Activated B cell treated with CpG ODN at 0.5 μM for 24 hours (primary cell): ENCODE measurements at regions not wholly inside any gene's neighbourhood (a gene's known extent, or its start where the extent isn't known, plus 50 kb on each side); places are given as distances from the start of the nearest gene placed in this dataset.

Experiments
- ATAC-seq: fragments of 200-7000 bp; cut with Tn5 transposase; one replicate; pipeline ENCODE4 v1.10.0; 2021; ENCODE audit warnings: low read depth, mild to moderate bottlenecking, moderate library complexity
- CTCF ChIA-PET: fragments of 350-600 bp; sonication (Branson Sonifier 250); formaldehyde crosslinking; loops from one replicate; lab custom pipeline; 2021; ENCODE audit warnings: antibody characterized with exemption; lab: Charles Lee
- POLR2A ChIA-PET: fragments of 350-600 bp; sonication (Branson Sonifier 250); formaldehyde crosslinking; loops from one replicate; lab custom pipeline; 2021; ENCODE audit warnings: antibody characterized with exemption; lab: Charles Lee
- DNase-seq: peaks from one replicate; pipeline ENCODE4 v3.0.0; 2022
- H3K27ac Mint-ChIP-seq: one replicate; pipeline ENCODE4 v1.8.0; 2020; ENCODE audit warnings: mixed read lengths
- H3K27me3 Mint-ChIP-seq: one replicate; pipeline ENCODE4 v1.8.0; 2021; ENCODE audit warnings: mixed read lengths
- H3K36me3 Mint-ChIP-seq: one replicate; pipeline ENCODE4 v1.8.0; 2021; ENCODE audit warnings: low read depth, mixed read lengths
- H3K4me1 Mint-ChIP-seq: one replicate; pipeline ENCODE4 v1.8.0; 2021; ENCODE audit warnings: mixed read lengths
- H3K4me3 Mint-ChIP-seq: one replicate; pipeline ENCODE4 v1.8.0; 2020; ENCODE audit warnings: mild to moderate bottlenecking, mixed read lengths
- H3K9me3 Mint-ChIP-seq: one replicate; pipeline ENCODE4 v1.8.0; 2020; ENCODE audit warnings: mixed read lengths
- CTCF ChIP-seq: fragments of 200-600 bp; IDR thresholded peaks from one replicate; pipeline ENCODE4 v1.8.0; 2022; ENCODE audit warnings: antibody characterized with exemption, mild to moderate bottlenecking
- intact Hi-C: fragments of 100-400 bp; cut with micrococcal nuclease; formaldehyde crosslinking; loops from one replicate; pipeline ENCODE4 v1.15.1; 2024

GRCh38 chr10:130982802-130983201 is 328.7 kb downstream of the TCERG1L start:
- no peaks in the 10 kb centered on the region for H3K36me3 Mint-ChIP-seq
- H3K9me3 Mint-ChIP-seq = peaks cover 9% of the 10 kb centered on the region
- ChIA-PET CTCF (no interaction called here), POLR2A (no interaction called here)
- no peak for DNase-seq
- ATAC-seq = no peak
- intact Hi-C loops = no loop called here
- no peak overlapping the region for H3K4me3 Mint-ChIP-seq
- TF ChIP-seq CTCF = no peak
- no peak overlapping the region for H3K27ac Mint-ChIP-seq
- no peaks in the 10 kb centered on the region for H3K4me1 Mint-ChIP-seq
- no peaks in the 10 kb centered on the region for H3K27me3 Mint-ChIP-seq

GRCh38 chr10:130983749-130984148 is 327.8 kb downstream of the TCERG1L start:
- H3K27ac Mint-ChIP-seq = no peak overlapping the region
- DNase-seq (no peak), ATAC-seq (no peak)
- H3K36me3 Mint-ChIP-seq = no peaks in the 10 kb centered on the region
- peaks cover 9% of the 10 kb centered on the region for H3K9me3 Mint-ChIP-seq
- no peak overlapping the region for H3K4me3 Mint-ChIP-seq
- intact Hi-C loops = no loop called here
- no peak for TF ChIP-seq CTCF
- H3K27me3 Mint-ChIP-seq = no peaks in the 10 kb centered on the region
- POLR2A ChIA-PET = no interaction called here
- CTCF ChIA-PET = no interaction called here
- no peaks in the 10 kb centered on the region for H3K4me1 Mint-ChIP-seq

- CTCF ChIA-PET = no interaction called here
- Mint-ChIP-seq H3K27me3 (no peaks in the 10 kb centered on the region), H3K4me3 (no peak overlapping the region), H3K36me3 (no peaks in the 10 kb centered on the region), H3K4me1 (no peaks in the 10 kb centered on the region), H3K9me3 (peaks cover 9% of the 10 kb centered on the region), H3K27ac (no peak overlapping the region)
- DNase-seq (no peak), ATAC-seq (no peak)
- TF ChIP-seq CTCF = no peak
- POLR2A ChIA-PET = no interaction called here
- intact Hi-C loops = no loop called here
Observed at GRCh38 chr10:130984686-130985085, 326.8 kb downstream of the TCERG1L start.

GRCh38 chr10:130985158-130985753 is 326.3 kb downstream of the TCERG1L start:
- TF ChIP-seq CTCF = no peak
- H3K9me3 Mint-ChIP-seq = peaks cover 9% of the 10 kb centered on the region
- ChIA-PET POLR2A (no interaction called here), CTCF (no interaction called here)
- no peaks in the 10 kb centered on the region for H3K36me3 Mint-ChIP-seq
- no peak overlapping the region for H3K4me3 Mint-ChIP-seq
- H3K4me1 Mint-ChIP-seq = no peaks in the 10 kb centered on the region
- no peak for ATAC-seq
- no peak overlapping the region for H3K27ac Mint-ChIP-seq
- no peak for DNase-seq
- no peaks in the 10 kb centered on the region for H3K27me3 Mint-ChIP-seq
- intact Hi-C loops = no loop called here

- CTCF ChIA-PET = no interaction called here
- no peak for TF ChIP-seq CTCF
- Mint-ChIP-seq H3K4me3 (no peak overlapping the region), H3K27me3 (no peaks in the 10 kb centered on the region), H3K4me1 (no peaks in the 10 kb centered on the region), H3K9me3 (peaks cover 9% of the 10 kb centered on the region), H3K36me3 (no peaks in the 10 kb centered on the region), H3K27ac (no peak overlapping the region)
- POLR2A ChIA-PET = no interaction called here
- ATAC-seq (no peak), DNase-seq (no peak)
- intact Hi-C loops = no loop called here
Observed at GRCh38 chr10:130986846-130987245, 324.7 kb downstream of the TCERG1L start.
